HPDE6-E6E7 (cell line): ENCODE measurements at regions not wholly inside any gene's neighbourhood (a gene's known extent, or its start where the extent isn't known, plus 50 kb on each side); places are given as distances from the start of the nearest gene placed in this dataset.
"Not testable (repeated sequence)": the region's sequence is repeated elsewhere in the genome, so short reads cannot be mapped to it uniquely, and the experiment has no call there.

ENCODE experiments used
- DNase-seq: peaks from one replicate; pipeline ENCODE4 v3.0.0; 2011; ENCODE audit warnings: missing footprints; ENCODE audit errors: extremely low spot score

DNA sequence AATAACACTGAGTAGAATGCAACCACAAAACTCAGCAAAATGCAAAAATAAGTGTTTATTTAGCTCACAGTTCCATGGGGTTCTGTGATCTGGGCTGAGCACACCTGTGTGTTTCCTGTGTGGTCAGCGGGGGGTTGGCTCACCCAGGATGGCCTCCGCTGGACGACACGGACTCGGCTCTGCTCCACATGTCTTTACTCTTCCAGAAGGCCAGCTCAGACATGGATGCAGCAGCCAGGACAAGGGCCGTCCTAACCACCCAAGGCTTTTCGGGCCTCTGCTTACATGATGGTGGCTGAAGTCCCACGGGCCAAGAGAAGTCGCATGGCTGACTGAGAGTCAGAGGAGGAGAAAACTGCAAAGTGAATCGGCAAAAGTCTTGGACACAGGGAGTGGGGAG, 153.5 kb upstream of the IRS2 start:
- no peak for DNase-seq

DNA sequence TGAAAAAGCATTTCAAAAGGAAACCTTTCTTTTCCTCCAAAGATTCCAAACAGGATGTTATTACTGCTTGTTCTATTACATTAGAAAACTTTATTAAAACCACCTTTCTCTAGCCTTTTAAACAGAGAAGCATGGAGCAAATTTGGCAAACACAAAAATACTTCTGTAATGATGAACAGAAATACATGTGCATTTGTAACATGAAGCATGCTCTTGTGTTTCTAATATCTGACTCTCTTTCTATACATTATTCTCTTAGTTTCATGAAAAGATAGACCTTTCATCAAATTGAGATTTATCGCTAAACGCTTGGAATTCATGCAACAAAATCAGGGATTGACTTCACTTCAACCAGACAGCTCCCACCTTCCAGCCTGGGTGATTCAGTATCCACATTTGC, 152.8 kb upstream of the IRS2 start:
- no peak for DNase-seq

DNA sequence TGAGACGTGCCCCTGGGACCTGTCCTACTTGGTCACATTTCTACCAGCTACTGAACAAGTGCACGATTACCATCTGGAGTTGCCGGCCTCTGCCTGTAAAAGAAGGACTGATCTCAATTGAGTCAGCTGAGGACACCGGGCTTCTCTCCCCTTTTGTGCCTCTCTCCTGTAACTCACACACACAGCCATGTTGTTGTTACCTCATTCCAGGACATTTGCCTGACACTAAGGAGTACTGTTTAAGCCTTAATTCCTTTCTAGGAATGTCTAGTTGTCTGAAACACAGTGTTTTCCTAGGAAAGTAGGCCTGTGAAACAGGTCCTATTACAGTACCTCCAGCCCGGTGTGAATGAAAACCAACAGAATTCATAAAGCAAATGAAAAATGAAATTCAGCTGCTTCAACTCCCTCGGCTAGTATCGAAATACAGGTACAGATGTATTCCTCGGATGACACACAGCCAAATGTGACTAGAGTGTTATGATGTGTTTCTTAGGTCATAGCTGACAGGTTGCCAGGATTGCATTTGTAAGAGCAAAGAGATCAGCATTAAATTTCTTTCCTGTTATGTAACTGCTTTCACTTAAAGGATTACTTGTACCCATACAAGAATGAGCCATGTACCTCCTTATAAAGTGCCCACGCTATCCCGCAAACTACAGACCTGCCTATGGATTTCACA, 152.0 kb upstream of the IRS2 start:
- DNase-seq = no peak

GRCh38 chr13:109934520-109934919, 148.1 kb upstream of the IRS2 start:
- DNase-seq = not testable (repeated sequence)

- no peak for DNase-seq
Observed at GRCh38 chr13:109933476-109933875, 147.1 kb upstream of the IRS2 start.

- no peak for DNase-seq
Observed at GRCh38 chr13:109924376-109924775, 138.0 kb upstream of the IRS2 start.

- no peak for DNase-seq
Observed at GRCh38 chr13:109922518-109922917, 136.1 kb upstream of the IRS2 start.

DNA sequence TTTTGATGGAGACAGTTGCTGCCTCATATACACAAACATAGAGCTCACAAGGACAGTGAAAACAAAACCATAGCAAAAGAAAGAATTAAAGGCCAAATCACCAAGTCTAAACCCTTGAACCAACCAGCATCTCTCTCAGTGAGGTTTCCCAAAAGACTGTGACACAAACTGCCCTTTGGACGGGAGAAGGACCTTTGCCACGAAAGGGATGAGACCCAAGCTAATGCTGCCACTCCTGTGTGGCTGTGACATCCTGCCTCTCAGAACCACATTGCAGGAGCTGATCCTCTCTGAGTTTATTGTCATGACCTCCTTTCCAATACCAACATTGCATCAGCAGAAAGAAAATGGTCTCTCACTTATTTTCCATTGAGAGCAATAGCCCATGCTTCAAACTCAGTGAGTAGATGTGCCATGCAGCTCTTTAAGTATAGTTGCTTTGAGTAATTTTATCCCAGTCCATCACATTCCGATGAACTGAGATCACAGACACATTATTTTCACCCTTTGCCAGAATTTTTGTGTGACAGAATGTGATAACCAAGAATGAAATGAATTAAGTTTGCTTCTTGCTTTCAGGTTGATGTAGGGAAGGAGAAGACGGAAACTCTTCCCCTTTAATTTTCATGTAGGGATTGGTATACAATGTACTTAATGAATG, 133.5 kb upstream of the IRS2 start:
- DNase-seq = no peak

DNA sequence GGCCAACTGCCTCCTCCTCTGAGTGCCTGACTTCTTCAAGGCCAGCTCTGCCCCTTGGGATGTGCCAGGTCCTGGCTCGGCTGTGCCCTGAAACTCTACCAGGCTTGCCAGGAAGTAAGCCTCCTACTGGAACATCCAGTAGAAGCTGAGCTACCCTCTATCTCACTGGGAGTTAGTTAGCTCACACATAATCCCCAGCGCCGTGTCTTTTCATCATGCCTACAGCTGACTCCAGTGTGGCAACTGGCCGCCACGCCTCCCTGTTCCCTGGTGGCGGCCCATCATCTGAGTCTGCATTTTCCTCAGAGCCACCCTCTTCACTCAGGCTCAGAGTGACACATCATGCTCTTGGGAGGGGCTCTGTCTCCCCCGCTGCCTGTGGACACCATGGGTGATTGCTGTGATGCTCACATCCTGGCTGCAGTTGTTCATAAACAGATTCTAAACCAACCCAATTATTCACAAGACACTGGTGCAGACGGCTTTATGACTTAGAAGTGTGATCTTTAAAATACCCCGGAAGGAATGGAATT, 131.9 kb upstream of the IRS2 start:
- no peak for DNase-seq

DNA sequence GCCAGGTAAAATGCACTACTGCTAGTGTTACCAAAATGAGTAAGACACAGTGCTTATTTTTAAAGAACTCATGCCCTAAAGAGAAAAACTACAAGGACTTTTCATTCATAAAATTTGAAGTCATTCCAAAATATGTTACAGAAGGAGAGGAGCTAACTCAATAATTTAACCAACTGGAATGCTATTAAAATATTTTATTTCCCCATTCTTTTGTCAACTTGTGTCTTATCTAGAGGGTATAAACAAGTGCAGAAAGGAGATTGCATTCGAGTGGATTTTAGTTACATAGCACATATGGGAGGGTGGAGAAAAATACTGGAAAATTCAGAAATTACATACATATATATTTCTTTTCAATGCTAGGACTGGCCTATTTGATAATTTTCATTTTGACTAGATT, 131.0 kb upstream of the IRS2 start:
- DNase-seq = no peak

DNA sequence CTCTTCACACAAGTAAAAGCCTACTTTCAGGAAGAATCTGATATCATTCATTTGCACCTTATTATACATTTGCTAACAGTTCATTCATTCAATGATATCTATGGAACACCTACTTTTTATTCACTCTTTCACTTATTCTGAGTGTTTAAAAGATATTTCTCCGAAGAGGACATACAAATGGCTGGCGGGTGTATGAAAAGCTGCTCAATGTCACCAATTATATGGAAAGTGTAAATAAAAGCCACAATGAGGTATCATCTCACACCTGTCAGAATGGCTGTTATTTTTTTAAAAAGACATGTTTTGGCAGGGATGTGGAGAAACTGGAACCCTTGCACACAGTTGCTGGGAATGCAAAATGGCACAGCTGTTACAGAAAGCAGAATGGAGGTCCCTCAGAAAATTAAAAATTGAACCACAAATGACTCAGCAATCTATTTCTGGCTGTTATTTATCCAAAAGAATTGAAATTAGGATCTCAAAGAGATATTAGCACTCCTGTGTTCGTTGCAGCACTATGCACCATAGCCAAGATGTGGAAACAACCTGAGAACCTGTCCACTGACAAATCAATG, 127.6 kb upstream of the IRS2 start:
- no peak for DNase-seq

DNA sequence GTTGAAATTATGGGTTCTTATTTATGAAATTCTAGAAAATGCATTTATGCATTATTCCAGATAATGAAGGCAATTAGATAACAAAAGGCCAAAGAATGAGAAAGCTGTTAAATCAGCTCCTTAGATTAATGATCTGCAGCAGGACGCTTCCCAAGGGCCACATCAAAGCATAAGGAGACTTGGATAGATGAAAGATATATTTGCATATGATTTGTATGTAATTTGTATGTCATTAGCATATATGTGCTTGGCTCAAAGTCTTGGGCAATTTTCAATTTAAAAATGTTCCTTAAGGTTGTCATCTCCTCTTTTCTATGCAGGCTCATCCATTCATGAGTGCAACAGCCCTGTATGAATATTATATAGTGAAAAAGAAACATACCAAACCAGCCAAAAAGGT, 126.8 kb upstream of the IRS2 start:
- no peak for DNase-seq

GRCh38 chr13:109910194-109910593, 123.8 kb upstream of the IRS2 start:
- no peak for DNase-seq

- no peak for DNase-seq
Observed at GRCh38 chr13:109906976-109907375, 120.6 kb upstream of the IRS2 start.

- no peak for DNase-seq
Observed at GRCh38 chr13:109904218-109904617, 117.8 kb upstream of the IRS2 start.

- no peak for DNase-seq
Observed at GRCh38 chr13:109900741-109901140, 114.4 kb upstream of the IRS2 start.

DNA sequence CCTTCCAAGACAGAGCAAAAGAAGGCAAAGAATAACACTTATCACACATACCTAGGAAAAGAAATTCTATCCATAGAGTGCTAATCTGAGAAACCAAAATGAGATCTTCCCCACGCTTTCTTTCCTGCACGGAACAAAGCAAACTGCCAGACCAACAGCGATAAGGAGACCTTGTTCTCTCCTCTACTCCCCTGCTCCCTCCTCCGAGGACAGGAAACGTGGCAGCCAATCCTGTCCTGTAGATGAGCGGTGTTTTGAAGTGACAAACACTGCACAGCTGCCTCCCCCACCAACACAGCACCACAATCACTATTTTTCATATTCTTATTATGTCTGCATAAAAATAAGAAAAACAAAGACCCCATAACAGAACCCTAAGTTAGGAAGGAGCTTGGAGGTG, 113.9 kb upstream of the IRS2 start:
- DNase-seq = no peak

DNA sequence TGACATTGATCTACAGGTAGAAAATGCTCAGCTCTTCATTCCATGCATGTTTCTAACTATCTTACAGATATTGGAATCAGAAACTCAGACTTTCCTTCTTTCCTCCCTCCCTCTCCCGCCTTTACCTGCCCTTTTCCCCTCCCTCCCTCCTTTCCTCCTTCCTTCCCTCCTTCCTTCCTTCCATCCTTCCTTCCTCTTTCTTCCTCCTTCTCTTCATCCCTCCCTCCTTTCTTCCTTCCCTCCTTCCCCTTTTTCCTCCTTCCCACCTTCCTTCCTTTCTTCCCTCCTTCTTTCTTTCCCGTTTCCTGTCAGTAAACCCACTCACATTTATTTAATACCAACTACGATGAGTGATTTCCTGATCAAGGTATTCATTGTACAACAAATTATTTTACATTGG, 113.4 kb upstream of the IRS2 start:
- DNase-seq = no peak

DNA sequence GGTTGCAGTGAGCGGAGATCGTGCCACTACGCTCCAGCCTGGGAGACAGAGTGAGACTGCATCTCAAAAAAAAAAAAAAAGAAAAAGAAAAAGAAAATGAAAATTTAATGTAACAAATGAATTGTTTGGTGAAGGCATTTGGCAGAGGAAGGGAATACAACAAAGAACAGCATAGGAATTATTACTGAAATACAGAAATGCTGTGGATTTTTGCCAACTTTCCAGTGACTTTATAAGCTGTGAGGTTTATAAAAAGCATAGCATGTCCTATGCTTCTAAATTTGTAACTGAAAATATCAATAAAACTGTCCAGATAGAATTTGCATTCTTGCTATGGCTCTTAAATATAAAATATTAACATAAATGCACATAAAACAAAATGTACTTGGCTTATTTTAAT, 112.9 kb upstream of the IRS2 start:
- no peak for DNase-seq

- DNase-seq = no peak
Observed at GRCh38 chr13:109897988-109898624, 111.7 kb upstream of the IRS2 start.

DNA sequence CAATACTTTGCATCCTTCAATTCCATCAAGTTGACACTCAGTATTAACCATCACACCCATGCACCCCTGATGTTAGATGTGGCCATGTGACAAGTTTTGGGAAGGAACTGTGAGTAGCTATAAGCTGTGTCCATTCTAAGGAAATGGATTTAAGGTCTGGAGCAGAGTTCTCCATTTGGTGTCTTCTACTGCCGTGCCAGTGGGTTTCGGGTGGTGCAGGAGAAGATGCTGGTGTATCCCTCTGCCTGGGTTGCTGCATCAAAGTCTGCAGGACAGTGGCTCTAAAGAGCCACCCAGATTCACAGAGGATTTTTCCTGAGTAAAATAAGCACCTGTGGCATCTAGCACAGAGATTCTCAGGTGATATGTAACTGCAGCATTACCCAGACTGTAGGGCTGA, 105.7 kb upstream of the IRS2 start:
- DNase-seq = no peak

DNA sequence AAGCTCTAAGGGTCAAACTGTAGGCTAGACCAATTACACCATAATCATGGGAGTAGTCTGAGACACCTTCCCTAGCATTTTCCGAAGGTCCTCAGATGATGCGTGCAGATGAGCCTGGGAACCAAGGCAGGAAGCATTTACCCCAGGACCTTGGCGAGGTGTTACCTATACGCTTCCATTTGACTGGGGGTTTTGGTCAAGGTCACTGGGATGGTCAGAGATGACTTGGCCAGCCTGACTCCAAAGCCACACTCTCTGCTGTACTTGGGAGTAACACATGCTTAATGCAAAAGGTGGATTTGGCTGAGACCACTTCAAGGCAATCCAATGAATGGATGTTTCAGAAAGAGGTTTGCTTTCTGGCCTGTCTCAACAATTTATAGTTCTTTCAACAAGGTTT, 98.9 kb upstream of the IRS2 start:
- no peak for DNase-seq

GRCh38 chr13:109884462-109884861, 98.1 kb upstream of the IRS2 start:
- no peak for DNase-seq
